PFSK-1 (cell line): ENCODE measurements at regions not wholly inside any gene's neighbourhood (a gene's known extent, or its start where the extent isn't known, plus 50 kb on each side); places are given as distances from the start of the nearest gene placed in this dataset.

Experiments
- FOXP2 ChIP-seq: optimal IDR thresholded peaks from 2 replicates; pipeline ENCODE3; 2011; ENCODE audit warnings: borderline replicate concordance, control low read depth, inconsistent platforms; ENCODE audit not compliant: insufficient read depth; ENCODE audit errors: extremely low read length, extremely low read depth
- POLR2AphosphoS5 ChIP-seq: IDR thresholded peaks from 2 replicates; pipeline ENCODE4 v1.6.1; 2012; ENCODE audit warnings: low read depth, mild to moderate bottlenecking, control low read depth, low read length, moderate library complexity
- REST ChIP-seq, 2 experiments: IDR thresholded peaks; 2 replicates each; pipeline versions ENCODE4 v1.6.1 to v1.8.0; 2011 to 2012; ENCODE audit warnings: low read depth in 2 of 2, low read length in 2 of 2, control low read depth in 1 of 2, inconsistent platforms in 1 of 2, mild to moderate bottlenecking in 1 of 2, moderate library complexity in 1 of 2; ENCODE audit not compliant: insufficient read depth in 1 of 2
- SIN3A ChIP-seq: IDR thresholded peaks from 2 replicates; pipeline ENCODE4 v1.6.1; 2012; ENCODE audit warnings: mild to moderate bottlenecking, low read length, moderate library complexity, borderline replicate concordance; ENCODE audit not compliant: insufficient read depth
- TAF1 ChIP-seq: IDR thresholded peaks from 2 replicates; pipeline ENCODE4 v1.6.1; 2012; ENCODE audit warnings: low read length, control low read depth, borderline replicate concordance; ENCODE audit not compliant: insufficient read depth

GRCh38 chrX:45801554-45801953 lies 600.9 kb upstream of the DIPK2B start:
- no peak for TF ChIP-seq POLR2AphosphoS5
- no peak for TF ChIP-seq TAF1
- TF ChIP-seq FOXP2 = no peak
- TF ChIP-seq SIN3A = no peak
- TF ChIP-seq REST (IDR thresholded peaks at IDR 0.05; ENCODE audit: insufficient read depth in 1 of 2, low read depth in 2 of 2, low read length in 2 of 2) = no peak

- no peak for TF ChIP-seq POLR2AphosphoS5
- TF ChIP-seq TAF1 = no peak
- TF ChIP-seq REST (IDR thresholded peaks at IDR 0.05; ENCODE audit: insufficient read depth in 1 of 2, low read depth in 2 of 2, low read length in 2 of 2) = no peak
- TF ChIP-seq SIN3A = no peak
- no peak for TF ChIP-seq FOXP2
Observed at GRCh38 chrX:45799576-45799975, 598.9 kb upstream of the DIPK2B start.

DNA sequence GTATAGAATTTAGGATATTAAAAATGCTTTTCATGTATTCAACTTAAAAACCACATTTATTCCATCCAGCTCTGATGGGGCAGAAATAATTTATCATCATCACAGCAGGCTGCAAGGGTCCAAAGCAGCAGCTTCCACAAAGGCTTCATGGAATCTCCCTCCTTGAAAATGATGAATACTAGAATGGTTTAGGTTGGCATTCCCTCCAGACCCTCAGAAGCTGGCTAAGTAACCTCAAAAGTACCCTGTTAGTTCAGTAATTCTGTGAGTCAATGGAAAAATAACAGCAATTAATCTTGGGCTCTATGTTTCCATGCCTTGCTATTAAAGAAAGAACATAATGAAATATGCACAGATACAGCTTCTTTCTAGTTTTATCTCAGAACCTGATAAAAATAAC lies 594.9 kb upstream of the DIPK2B start:
- TF ChIP-seq SIN3A (no peak), TAF1 (no peak), REST (IDR thresholded peaks at IDR 0.05; ENCODE audit: insufficient read depth in 1 of 2, low read depth in 2 of 2, low read length in 2 of 2) (no peak), POLR2AphosphoS5 (no peak), FOXP2 (no peak)

DNA sequence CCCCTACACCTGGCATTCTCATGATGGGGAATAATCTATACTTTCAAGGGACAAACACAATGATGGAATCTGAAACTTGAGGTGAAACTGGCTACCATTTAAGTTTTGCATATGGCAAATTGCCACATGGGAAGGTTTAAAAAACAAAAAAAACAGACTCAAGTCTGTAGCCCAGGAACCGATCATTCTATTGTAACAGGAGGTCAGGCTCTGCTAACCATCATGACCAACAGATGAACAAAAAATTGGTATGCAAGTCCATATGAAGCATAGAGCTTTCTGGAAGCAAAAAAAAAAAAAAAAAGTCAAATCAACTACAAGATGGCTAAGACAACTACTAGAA lies 594.3 kb upstream of the DIPK2B start:
- TF ChIP-seq POLR2AphosphoS5 (no peak), FOXP2 (no peak), SIN3A (no peak), REST (IDR thresholded peaks at IDR 0.05; ENCODE audit: insufficient read depth in 1 of 2, low read depth in 2 of 2, low read length in 2 of 2) (no peak), TAF1 (no peak)

- no peak for TF ChIP-seq FOXP2
- no peak for TF ChIP-seq POLR2AphosphoS5
- TF ChIP-seq REST (IDR thresholded peaks at IDR 0.05; ENCODE audit: insufficient read depth in 1 of 2, low read depth in 2 of 2, low read length in 2 of 2) = no peak
- TF ChIP-seq SIN3A = no peak
- no peak for TF ChIP-seq TAF1
Observed at GRCh38 chrX:45794323-45794994, 593.8 kb upstream of the DIPK2B start.
